NB4 (cell line): ENCODE measurements at regions not wholly inside any gene's neighbourhood (a gene's known extent, or its start where the extent isn't known, plus 50 kb on each side); places are given as distances from the start of the nearest gene placed in this dataset.
"Not testable (repeated sequence)": the region's sequence is repeated elsewhere in the genome, so short reads cannot be mapped to it uniquely, and the experiment has no call there.

Experiments
- DNase-seq: peaks from one replicate; pipeline ENCODE4 v3.0.0; 2010; ENCODE audit warnings: low read depth
- H3K4me3 ChIP-seq: one replicate; pipeline ENCODE4 v1.5.1; 2011; ENCODE audit warnings: mild to moderate bottlenecking, low read depth, low read length, moderate library complexity
- MAX ChIP-seq: IDR thresholded peaks from 2 replicates; pipeline ENCODE4 v1.6.1; 2011; ENCODE audit warnings: low read depth, low read length
- MYC ChIP-seq: IDR thresholded peaks from 2 replicates; pipeline ENCODE4 v1.6.1; 2011; ENCODE audit warnings: low read depth, low read length
- POLR2A ChIP-seq: IDR thresholded peaks from 2 replicates; pipeline ENCODE4 v1.6.1; 2011; ENCODE audit warnings: mild to moderate bottlenecking; ENCODE audit not compliant: insufficient read length; ENCODE audit errors: extremely low read depth
- TF ChIP-seq, protein P1 (sequence below): IDR thresholded peaks from one replicate; pipeline ENCODE4 v1.5.1; 2012; ENCODE audit warnings: low read depth, low read length

- no peak for DNase-seq
- no peak for TF ChIP-seq POLR2A
- H3K4me3 ChIP-seq = no peak overlapping the region
Measured at GRCh38 chr9:30628915-30629567, 1755.4 kb upstream of the ACO1 start.

DNA sequence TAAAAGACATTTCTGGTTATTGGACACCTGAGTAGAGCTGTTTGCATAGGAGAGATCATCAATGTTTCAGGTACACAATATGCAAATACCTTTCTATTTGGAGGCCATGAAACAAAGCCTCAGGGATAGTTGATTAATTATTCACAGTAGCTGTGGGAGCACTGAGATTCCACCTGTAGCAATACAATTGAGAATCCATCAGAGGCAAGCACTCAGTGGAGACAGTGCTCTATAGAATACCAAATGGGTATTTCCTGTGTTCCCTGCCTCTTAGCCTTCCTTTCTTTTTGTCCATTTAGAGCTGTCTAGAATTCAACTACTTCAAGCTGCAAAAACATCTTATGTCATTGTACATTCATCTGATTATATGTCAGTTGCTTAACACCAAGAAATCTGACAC, 1754.0 kb upstream of the ACO1 start:
- TF ChIP-seq MYC = no peak
- no peak for TF ChIP-seq MAX
- TF ChIP-seq POLR2A = no peak
- TF ChIP-seq, protein P1, sequence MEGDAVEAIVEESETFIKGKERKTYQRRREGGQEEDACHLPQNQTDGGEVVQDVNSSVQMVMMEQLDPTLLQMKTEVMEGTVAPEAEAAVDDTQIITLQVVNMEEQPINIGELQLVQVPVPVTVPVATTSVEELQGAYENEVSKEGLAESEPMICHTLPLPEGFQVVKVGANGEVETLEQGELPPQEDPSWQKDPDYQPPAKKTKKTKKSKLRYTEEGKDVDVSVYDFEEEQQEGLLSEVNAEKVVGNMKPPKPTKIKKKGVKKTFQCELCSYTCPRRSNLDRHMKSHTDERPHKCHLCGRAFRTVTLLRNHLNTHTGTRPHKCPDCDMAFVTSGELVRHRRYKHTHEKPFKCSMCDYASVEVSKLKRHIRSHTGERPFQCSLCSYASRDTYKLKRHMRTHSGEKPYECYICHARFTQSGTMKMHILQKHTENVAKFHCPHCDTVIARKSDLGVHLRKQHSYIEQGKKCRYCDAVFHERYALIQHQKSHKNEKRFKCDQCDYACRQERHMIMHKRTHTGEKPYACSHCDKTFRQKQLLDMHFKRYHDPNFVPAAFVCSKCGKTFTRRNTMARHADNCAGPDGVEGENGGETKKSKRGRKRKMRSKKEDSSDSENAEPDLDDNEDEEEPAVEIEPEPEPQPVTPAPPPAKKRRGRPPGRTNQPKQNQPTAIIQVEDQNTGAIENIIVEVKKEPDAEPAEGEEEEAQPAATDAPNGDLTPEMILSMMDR = no peak
- DNase-seq = no peak

DNA sequence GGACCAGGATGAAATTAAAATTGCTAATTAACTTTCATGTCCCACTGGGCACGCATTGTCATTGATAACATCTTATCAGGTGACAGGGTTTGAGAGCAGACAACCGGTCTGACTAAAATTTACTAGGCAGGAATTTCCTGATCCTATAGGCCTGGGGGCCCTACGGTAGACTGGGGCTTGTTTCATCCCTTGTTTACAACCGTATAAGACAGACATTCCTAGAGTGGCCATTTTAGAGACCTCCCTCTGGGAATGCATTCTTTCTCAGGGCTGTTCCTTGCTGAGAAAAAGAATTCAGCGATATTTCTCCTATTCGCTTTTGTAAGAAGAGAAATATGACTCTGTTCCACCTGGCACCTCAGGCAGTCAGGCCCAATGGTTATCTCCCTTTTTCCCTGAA, 1737.8 kb upstream of the ACO1 start:
- not testable (repeated sequence) for H3K4me3 ChIP-seq, DNase-seq

More for the DNA sequence above, 1754.0 kb upstream of the ACO1 start:
- no peak overlapping the region for H3K4me3 ChIP-seq

DNA sequence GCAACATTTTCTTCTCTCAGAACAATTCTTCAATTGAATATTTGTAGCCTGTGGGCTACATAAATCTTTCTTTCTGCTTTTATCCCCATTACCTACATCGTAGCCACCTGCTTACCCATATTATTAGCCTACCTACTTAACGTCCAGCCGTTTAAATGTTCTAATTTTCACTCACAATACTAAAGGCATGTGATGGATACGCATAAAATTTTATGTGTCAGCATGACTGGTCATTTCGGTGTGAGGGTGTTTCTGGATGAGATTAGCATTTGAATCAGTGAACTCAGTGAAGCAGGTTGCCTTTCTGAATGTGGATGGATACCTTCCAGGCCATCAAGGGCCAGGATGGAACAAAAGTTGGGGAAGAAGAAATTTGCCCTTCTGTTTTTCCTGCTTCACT, 1722.5 kb upstream of the ACO1 start:
- no peak overlapping the region for H3K4me3 ChIP-seq
- TF ChIP-seq MYC = no peak
- no peak for TF ChIP-seq POLR2A
- TF ChIP-seq, protein P1 = no peak
- TF ChIP-seq MAX = no peak
- no peak for DNase-seq

DNA sequence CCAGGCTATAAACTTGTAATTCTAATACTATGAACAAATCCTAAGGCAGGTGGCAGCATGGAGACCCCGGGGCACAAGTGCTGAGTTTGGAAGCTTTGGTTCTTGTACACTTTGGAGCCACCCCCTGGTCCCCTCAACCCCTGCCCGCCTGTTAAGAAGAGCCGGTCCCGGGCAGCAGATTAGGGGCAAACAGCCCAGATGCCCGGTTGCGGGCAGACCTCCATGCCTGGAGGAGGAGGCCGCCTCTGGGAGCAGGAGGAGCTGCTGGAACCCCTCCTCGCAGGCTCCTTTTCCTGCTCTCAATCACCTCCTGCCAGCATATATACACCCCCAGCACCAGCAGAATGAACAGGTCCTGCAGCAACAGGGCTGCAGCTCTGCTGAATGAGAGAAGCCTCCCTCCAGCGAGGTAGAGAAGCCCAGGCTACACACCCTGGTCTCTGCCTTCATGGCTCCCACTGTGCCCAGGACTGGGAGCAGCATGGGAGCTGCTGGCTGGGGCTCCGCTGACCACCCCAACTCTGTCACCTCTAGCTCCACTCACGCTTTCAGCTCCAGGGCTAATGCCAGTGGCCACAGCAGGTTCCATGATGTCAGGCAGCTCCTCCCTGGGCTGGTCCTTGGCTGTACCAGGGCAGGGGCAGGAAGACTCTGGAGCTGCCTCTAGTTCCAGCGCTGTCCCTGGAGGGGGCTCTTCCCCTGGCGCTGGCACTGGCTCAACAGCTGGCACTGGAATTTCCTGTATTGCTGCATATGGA, 1713.5 kb upstream of the ACO1 start:
- no peak for DNase-seq
- no peak overlapping the region for H3K4me3 ChIP-seq
- TF ChIP-seq MYC = no peak
- TF ChIP-seq POLR2A = no peak
- TF ChIP-seq, protein P1 = no peak
- TF ChIP-seq MAX = no peak

- DNase-seq = no peak
- H3K4me3 ChIP-seq = no peak overlapping the region
- TF ChIP-seq, protein P1 = no peak
- TF ChIP-seq MYC (no peak), POLR2A (no peak), MAX (no peak)
Measured at GRCh38 chr9:30673132-30673531, 1711.3 kb upstream of the ACO1 start.

- TF ChIP-seq, protein P1 = no peak
- TF ChIP-seq POLR2A (no peak), MAX (no peak), MYC (no peak)
- DNase-seq = no peak
- no peak overlapping the region for H3K4me3 ChIP-seq
Measured at GRCh38 chr9:30676651-30677050, 1707.8 kb upstream of the ACO1 start.
